ENCODE measurements at regions not wholly inside any gene's neighbourhood (a gene's known extent, or its start where the extent isn't known, plus 50 kb on each side); places are given as distances from the start of the nearest gene placed in this dataset.

GRCh38 chr2:31812051-31812798 is 198.6 kb downstream of the MEMO1 start:
- Histone ChIP-seq H3K79me2 (ENCODE audit: insufficient read depth, low read length) (no peaks in the 10 kb centered on the region), H2AK5ac (ENCODE audit: insufficient read length, low read length) (no peak overlapping the region), H4K20me1 (ENCODE audit: control insufficient read depth, insufficient read depth, insufficient read length) (no peaks in the 10 kb centered on the region), H2BK5ac (ENCODE audit: insufficient read length, low read length) (no peak overlapping the region), H3K4ac (ENCODE audit: low read depth, low read length) (no peak overlapping the region), H3K14ac (ENCODE audit: insufficient read depth, low read length) (no peak overlapping the region), H2AFZ (ENCODE audit: low read length) (no peak overlapping the region), H2BK120ac (ENCODE audit: low read depth, low read length, poor library complexity, severe bottlenecking) (no peak overlapping the region), H3K27me3 (ENCODE audit: insufficient read depth, low read length) (no peaks in the 10 kb centered on the region), H2BK15ac (ENCODE audit: low read depth, low read length) (no peak overlapping the region), H3K27ac (ENCODE audit: insufficient read length, low read depth, low read length) (no peak overlapping the region), H3K56ac (ENCODE audit: insufficient read length, low read depth, low read length) (no peak overlapping the region), H3K23ac (ENCODE audit: insufficient read length, low read depth, low read length) (no peak overlapping the region), H4K5ac (ENCODE audit: insufficient read length, low read depth, low read length) (no peak overlapping the region), H3K4me2 (ENCODE audit: insufficient read depth, insufficient read length, low read length) (no peak overlapping the region), H4K8ac (replicated peaks; ENCODE audit: insufficient read length, low read depth, low read length) (no peak overlapping the region), H4K91ac (ENCODE audit: insufficient read length, low read depth, low read length) (no peak overlapping the region), H3K9ac (ENCODE audit: extremely low read depth, insufficient read length, low read length) (no peak overlapping the region), H3K18ac (ENCODE audit: insufficient read length, low read depth, low read length) (no peak overlapping the region), H2BK20ac (ENCODE audit: low read depth, low read length, poor library complexity, severe bottlenecking) (no peak overlapping the region), H3T11ph (ENCODE audit: low read length) (no peak overlapping the region), H2BK12ac (ENCODE audit: insufficient read length, low read depth, low read length) (no peak overlapping the region), H3K4me1 (ENCODE audit: insufficient read depth, low read length) (no peaks in the 10 kb centered on the region), H3K23me2 (ENCODE audit: insufficient read length, low read depth, low read length, poor library complexity, severe bottlenecking) (no peaks in the 10 kb centered on the region), H3K9me3 (ENCODE audit: control insufficient read depth, low read depth, low read length) (no peaks in the 10 kb centered on the region), H3K79me1 (ENCODE audit: insufficient read depth, low read depth, low read length, poor library complexity, severe bottlenecking) (no peaks in the 10 kb centered on the region)
- Mint-ChIP-seq H3K4me1 (peaks cover 3 to 6% of the 10 kb centered on the region in 2 experiments; a peak in 2 of 4 replicates), H3K9me3 (no peaks in the 10 kb centered on the region; a peak in 1 of 5 replicates), H3K36me3 (ENCODE audit: insufficient read depth in 1 of 3, low read depth in 3 of 3) (no peaks in the 10 kb centered on the region), H3K4me3 (no peak overlapping the region), H3K27me3 (ENCODE audit: low read depth) (no peaks in the 10 kb centered on the region), H3K27ac (no peak overlapping the region)
- DNase-seq, result no peak
- TF ChIP-seq CTCF (conservative IDR thresholded peaks at IDR 0.05), result no peak
- WGBS (ENCODE audit: extremely low coverage, insufficient read length, low lambda C conversion rate), result no CpG with 5 or more reads among the region's 2 CpGs

All from H9 (cell line).